DND-41 (cell line): ENCODE measurements at regions not wholly inside any gene's neighbourhood (a gene's known extent, or its start where the extent isn't known, plus 50 kb on each side); places are given as distances from the start of the nearest gene placed in this dataset.

ENCODE experiments used
- CTCF ChIP-seq: IDR thresholded peaks from 2 replicates; pipeline ENCODE4 v1.5.1; 2012; ENCODE audit warnings: borderline replicate concordance, low read length, moderate library complexity, mild to moderate bottlenecking; ENCODE audit not compliant: poor library complexity, severe bottlenecking; ENCODE audit errors: extremely low read depth
- EZH2 ChIP-seq: IDR thresholded peaks from 3 replicates; pipeline ENCODE4 v1.6.1; 2012; ENCODE audit warnings: borderline replicate concordance, low read depth, mild to moderate bottlenecking, moderate library complexity, low read length, inconsistent platforms; ENCODE audit not compliant: severe bottlenecking

DNA sequence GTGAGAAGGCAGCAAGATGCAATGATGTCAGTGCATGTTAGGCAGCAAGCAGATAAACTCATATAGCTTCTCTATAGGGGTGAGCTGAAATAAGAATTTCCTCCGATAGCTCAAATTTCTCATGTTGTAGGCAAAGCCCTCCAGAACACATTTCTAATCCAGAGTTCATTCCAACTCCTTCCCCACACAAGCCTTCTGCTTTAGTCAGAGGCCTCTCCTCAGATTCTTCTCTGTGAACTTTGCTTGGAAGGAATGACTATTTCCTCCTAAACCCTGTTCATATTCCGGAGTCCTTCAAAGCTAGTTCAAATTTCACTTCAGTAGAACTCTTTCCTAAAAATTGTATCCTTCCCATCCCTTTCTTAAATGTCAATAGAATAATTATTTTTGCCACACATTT, 144.8 kb downstream of the KCNJ2 start:
- TF ChIP-seq CTCF = no peak
- no peak for TF ChIP-seq EZH2
